ENCODE measurements at regions not wholly inside any gene's neighbourhood (a gene's known extent, or its start where the extent isn't known, plus 50 kb on each side); places are given as distances from the start of the nearest gene placed in this dataset.
A peak's percentile ranks its signal among the peaks of the same experiment; 100 is the strongest.

DNA sequence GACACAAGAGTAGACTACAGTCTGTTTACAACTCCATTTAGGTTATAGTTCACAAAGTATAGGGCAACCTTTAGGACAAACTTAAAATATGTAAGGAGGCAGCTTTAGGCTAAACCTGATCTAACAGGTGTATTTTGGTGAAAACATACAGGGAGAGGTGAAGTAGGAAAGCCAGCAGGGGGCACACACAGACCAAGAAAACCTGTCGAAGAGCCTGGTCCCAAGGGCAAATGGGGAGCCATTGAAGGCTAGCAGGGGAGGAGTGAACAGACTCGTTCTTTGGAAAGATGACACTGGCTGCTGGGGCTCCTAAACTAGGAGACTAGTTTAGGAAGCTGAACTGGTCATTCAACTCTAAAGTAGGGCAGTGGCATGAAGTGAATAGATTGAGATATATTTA, 138.8 kb upstream of the WSCD2 start:
- TF ChIP-seq POLR2A (IDR thresholded peaks at IDR 0.05), result no peak
- TF ChIP-seq, protein P1, sequence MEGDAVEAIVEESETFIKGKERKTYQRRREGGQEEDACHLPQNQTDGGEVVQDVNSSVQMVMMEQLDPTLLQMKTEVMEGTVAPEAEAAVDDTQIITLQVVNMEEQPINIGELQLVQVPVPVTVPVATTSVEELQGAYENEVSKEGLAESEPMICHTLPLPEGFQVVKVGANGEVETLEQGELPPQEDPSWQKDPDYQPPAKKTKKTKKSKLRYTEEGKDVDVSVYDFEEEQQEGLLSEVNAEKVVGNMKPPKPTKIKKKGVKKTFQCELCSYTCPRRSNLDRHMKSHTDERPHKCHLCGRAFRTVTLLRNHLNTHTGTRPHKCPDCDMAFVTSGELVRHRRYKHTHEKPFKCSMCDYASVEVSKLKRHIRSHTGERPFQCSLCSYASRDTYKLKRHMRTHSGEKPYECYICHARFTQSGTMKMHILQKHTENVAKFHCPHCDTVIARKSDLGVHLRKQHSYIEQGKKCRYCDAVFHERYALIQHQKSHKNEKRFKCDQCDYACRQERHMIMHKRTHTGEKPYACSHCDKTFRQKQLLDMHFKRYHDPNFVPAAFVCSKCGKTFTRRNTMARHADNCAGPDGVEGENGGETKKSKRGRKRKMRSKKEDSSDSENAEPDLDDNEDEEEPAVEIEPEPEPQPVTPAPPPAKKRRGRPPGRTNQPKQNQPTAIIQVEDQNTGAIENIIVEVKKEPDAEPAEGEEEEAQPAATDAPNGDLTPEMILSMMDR (IDR thresholded peaks at IDR 0.05 in 4 of 5, conservative IDR thresholded peaks at IDR 0.05 in 1 of 5), result peak in 1 of 5 experiments; percentile 23

All from gastrocnemius medialis (tissue), 4 donors.